ENCODE measurements at regions not wholly inside any gene's neighbourhood (a gene's known extent, or its start where the extent isn't known, plus 50 kb on each side); places are given as distances from the start of the nearest gene placed in this dataset.

GRCh38 chr1:30084909-30085571 lies 638.3 kb downstream of the MATN1 start:
- TF ChIP-seq POLR2A (IDR thresholded peaks at IDR 0.05; ENCODE audit: low read length) (no peak), GATA1 (IDR thresholded peaks at IDR 0.05; ENCODE audit: low read depth, low read length) (no peak)

All from erythroblast (primary cell).